Fibroblast of pulmonary artery (primary cell): ENCODE measurements at regions not wholly inside any gene's neighbourhood (a gene's known extent, or its start where the extent isn't known, plus 50 kb on each side); places are given as distances from the start of the nearest gene placed in this dataset.
A peak's percentile ranks its signal among the peaks of the same experiment; 100 is the strongest.

Source experiments
- DNase-seq: peaks from one replicate; pipeline ENCODE4 v3.0.0-alpha.2; 2010; ENCODE audit warnings: low read depth
- H3K4me3 ChIP-seq: replicated peaks from 2 replicates; pipeline ENCODE4 v1.5.1; 2011; ENCODE audit warnings: low read depth, mild to moderate bottlenecking, control low read depth, low read length, moderate library complexity
- CTCF ChIP-seq: IDR thresholded peaks from 2 replicates; pipeline ENCODE4 v1.5.1; 2011; ENCODE audit warnings: mild to moderate bottlenecking, control low read depth, low read length, inconsistent platforms; ENCODE audit errors: missing control alignments

- TF ChIP-seq CTCF = no peak
- H3K4me3 ChIP-seq = no peak overlapping the region
- DNase-seq = no peak
These were observed 226.6 kb upstream of the TRAM1L1 start for GRCh38 chr4:117311989-117312388.

GRCh38 chr4:117324851-117325491 is 239.6 kb upstream of the TRAM1L1 start:
- DNase-seq = peak; percentile 12
- H3K4me3 ChIP-seq = no peak overlapping the region
- TF ChIP-seq CTCF = no peak

- H3K4me3 ChIP-seq = no peak overlapping the region
- DNase-seq = no peak
- no peak for TF ChIP-seq CTCF
These were observed 240.7 kb upstream of the TRAM1L1 start for GRCh38 chr4:117326091-117326490.

- H3K4me3 ChIP-seq = no peak overlapping the region
- no peak for TF ChIP-seq CTCF
- no peak for DNase-seq
These were observed 242.1 kb upstream of the TRAM1L1 start for GRCh38 chr4:117327491-117327890.

DNA sequence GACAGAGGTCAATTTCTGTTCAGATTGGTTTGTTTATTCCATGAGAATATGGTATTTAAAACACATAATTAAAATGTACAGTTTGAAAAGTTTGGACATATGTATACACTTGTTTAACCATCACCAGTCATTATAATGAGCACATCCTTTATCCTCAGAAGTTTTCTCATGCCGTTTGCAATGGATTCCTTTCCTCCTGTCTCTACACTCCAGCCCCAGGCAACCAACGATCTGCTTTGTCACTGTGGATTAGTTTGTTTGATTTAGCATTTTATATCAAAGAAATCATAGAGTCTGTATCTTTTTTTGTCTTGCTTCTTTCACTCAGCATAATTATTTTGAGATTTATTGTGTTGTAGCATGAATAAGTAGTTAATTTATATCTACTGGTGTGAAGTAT is 243.0 kb upstream of the TRAM1L1 start:
- no peak for TF ChIP-seq CTCF
- DNase-seq = no peak
- H3K4me3 ChIP-seq = no peak overlapping the region

DNA sequence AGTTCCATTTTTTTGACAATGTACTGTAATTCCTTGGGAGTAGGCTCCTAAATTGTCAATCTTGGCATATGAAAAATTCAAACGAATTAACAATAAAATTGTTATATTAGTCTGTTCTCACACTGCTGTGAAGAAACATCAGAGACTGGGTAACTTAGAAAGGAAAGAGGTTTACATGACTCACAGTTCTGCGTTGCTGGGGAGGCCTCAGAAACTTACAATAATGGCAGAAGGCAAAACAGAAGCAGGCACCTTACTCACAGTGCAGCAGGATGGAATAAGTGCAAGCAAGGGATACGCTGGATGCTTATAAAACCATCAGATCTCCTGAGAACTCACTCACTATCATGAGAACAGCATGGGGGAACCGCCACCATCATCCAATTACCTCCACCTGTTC is 246.4 kb upstream of the TRAM1L1 start:
- H3K4me3 ChIP-seq = no peak overlapping the region
- no peak for TF ChIP-seq CTCF
- no peak for DNase-seq
